GM21526 (cell line): ENCODE measurements at regions not wholly inside any gene's neighbourhood (a gene's known extent, or its start where the extent isn't known, plus 50 kb on each side); places are given as distances from the start of the nearest gene placed in this dataset.
"Not testable (repeated sequence)": the region's sequence is repeated elsewhere in the genome, so short reads cannot be mapped to it uniquely, and the experiment has no call there.

Experiments
- ATAC-seq: cut with Tn5 transposase; IDR thresholded peaks from one replicate; pipeline ENCODE4 v1.9.1; 2021; ENCODE audit warnings: moderate library complexity; ENCODE audit not compliant: unreplicated experiment, low FRiP score

DNA sequence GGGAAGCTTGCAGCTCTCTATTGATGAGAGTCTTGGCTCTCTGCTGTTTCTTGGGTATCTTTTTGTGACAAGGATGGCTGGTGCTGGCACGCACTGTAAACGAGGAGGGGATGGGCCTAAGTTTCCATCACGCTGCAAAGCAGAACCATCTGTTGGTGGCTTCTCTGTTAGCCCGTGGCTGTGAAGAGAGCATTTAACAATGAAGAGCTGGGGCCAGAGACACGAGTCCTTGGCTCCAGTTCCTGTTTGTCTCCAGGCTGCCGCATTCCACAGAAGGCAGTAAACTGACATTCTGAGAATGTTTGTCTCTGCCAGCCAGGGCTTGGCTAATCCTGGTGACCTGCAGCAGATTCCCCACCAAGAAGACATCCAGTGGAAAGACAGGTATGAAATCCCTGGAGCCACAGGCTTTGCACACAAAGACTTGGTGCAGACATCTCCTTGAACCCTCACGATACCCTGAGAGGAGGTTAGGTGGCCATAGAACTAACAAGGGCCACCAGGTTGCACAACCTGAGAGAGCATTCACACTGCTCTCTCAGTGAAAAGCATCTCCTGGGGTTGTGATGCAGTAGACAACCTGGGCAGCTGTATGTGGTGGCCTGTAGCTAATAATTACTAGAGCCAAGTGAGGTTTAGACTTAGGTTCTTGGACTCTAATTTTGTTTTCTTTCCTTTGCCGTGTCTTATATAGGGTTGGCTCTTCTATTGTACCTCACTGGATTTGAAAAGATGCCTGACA lies 130.9 kb downstream of the ASB7 start:
- no peak for ATAC-seq

GRCh38 chr15:100733843-100734185 lies 131.4 kb downstream of the ASB7 start:
- ATAC-seq: not testable (repeated sequence)

DNA sequence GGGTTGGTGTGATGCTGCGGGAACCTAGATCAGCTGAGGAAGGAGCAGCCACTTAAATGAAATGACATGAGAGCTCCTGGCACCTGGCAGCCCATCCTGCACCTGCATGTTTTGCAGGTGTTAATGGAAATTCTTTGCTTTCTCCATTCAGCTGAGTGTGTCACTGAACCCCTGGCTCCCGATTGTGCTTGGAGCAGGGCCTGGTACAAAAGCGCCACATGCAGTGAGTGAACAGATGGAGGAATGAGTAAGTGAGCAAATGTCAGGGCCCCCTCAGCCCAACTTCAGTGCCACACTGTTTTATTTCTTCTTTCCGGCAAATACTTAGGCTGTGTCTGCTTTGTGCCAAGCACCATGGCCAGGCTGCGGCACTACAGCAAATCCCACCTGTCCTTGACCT lies 132.2 kb downstream of the ASB7 start:
- ATAC-seq: no peak

DNA sequence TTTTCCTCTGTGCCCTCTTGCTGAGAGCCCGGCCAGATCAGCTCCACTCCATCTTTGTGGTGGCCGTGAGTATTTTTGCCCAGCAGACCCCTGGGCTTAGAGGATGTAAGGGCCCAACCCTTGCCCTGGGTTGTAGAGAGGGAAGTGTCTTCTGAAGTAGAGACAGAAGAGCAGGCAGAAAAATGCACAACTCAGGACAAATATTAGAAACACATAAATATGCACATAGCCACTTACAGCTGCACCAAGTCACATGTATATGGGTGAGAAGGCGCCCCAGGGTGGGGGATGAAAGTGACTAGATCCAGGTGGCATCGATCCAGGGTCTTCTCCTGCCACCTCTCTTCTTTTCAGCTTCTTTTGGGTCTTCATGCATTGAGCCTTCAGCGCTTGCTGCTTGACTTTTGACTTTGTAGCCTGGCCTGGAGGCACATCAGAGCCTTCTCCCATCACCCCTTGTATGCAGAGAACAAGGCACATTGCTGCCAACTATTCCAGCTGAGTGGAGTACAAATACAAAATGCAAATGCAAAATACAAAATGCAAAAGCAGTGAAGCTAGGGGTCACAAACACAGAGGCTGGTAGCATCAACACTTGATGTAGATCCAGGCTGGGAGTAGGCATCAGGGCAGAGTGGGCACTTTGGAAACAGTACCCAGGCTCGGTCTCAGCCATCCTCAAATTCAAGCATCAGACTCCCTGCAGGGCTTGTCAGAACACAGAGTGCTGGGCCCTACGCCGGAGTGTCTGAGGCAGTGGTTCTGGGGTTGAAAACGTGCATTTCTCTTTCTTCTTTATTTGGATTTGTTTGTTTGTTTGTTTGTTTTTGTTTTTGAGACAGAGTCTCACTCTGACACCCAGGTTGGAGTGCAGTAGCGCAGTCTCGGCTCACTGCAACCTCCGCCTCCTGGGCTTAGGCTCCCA lies 133.0 kb downstream of the ASB7 start:
- no peak for ATAC-seq

GRCh38 chr15:100737214-100737613 lies 134.8 kb downstream of the ASB7 start:
- no peak for ATAC-seq

DNA sequence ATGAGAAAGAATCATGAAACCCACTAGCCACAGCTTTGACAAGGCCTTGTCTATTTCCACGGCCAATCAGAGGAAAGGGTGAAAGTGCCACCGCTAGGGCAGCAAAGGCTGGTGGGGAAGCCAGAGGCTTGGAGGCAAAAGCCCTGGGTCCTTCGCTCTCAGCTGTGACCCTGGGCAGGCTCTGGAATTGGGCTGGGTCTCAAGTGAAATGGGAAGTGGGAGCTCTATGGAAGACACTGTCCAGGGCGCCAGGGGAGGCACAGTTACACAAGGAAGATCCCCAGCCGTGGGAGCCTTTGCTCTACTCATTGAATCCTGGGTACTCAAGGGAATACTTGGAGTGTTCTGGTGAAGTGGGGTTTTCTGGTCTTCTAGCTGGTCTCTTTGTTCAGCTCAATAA lies 136.2 kb downstream of the ASB7 start:
- no peak for ATAC-seq

DNA sequence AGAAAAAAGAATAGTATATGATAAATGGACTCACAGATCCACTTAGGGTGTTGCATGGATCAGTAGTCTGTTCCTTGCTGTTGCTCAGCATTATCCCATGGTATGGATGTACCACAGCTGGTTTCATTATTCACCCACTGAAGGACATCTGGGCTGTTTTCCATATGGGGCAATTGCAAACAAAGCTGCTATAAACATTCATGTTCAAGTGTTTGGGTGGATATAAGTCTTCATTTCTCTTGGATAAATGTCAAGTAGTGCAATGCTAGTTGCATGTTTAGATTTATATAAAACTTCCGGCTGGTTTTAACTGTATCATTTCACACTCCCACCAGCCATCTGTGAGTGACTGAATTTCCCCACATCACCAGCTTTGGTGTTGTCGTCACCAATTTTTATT lies 137.7 kb downstream of the ASB7 start:
- ATAC-seq: no peak

GRCh38 chr15:100751585-100751984 lies 128.0 kb upstream of the ALDH1A3 start:
- ATAC-seq: no peak

DNA sequence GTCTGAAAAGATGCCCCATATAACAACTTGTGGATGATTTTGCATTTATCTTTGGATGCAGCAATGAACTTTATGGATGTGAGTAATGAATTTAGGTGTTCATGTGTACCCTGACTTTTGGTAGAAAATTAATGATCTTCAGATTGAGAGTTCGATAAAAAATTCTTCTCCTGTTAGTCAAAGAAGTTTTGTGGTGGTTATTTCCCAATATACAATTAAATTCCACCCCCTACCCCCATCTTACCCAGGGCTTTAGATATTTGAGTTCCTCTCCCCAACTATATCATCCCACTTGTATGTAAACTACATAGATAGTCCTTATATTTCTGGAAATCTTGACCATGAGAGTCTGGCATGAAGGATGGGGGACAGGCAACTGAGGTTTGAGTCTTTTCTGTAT lies 126.1 kb upstream of the ALDH1A3 start:
- no peak for ATAC-seq

- no peak for ATAC-seq
Measured at GRCh38 chr15:100757661-100758060, 122.0 kb upstream of the ALDH1A3 start.

- ATAC-seq: no peak
Measured at GRCh38 chr15:100758555-100758954, 121.1 kb upstream of the ALDH1A3 start.

DNA sequence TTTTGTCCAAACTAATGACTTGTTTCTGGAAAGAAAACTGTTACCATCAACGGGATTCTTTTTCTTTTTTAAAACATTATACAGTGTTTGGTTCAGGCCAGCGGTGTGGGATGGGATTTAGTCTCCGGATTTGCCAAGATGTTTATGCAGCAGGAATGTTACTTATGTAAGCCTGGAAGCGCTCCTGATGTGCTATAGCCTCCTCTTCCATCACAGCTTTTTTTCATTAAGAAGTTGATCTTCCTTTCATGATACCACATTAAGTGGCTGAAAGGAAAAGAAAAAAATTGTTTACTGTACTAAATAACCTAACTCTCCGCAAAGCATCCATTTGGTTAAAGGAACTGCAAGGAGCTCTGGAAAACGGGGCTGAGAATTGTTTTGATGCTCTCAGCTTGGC lies 120.5 kb upstream of the ALDH1A3 start:
- ATAC-seq: no peak

DNA sequence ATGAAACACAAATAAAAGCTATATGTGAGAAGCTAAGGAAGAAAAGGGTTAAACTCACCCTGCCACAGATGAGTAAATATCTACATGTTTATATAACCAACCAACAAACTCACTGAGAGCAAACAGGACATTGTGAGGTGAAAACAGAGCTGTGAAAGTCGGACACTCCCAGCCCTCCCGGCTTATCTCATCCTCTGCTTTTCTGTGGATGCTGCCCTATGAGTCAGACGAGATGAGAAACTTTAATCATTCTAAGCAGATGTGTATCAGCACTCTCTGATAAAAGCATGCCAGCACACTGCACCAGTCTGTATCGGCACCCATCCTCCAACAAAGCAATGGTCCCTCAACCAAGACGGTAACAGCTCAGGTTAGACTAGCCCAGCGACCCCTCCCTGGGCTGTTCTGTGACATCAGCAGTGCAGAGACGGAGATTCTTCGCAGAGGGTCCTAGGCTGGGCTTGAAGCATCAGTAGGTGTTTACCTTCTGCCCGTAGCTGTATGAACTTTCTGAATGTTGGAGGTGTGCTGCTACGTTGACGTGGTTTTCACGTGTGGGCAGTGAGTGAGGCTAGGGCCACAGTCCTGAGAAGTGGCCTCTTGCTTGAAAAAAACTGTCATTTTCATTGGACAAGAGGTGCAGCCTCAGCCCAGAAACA lies 119.8 kb upstream of the ALDH1A3 start:
- no peak for ATAC-seq

- ATAC-seq: no peak
Measured at GRCh38 chr15:100760357-100760903, 119.2 kb upstream of the ALDH1A3 start.

DNA sequence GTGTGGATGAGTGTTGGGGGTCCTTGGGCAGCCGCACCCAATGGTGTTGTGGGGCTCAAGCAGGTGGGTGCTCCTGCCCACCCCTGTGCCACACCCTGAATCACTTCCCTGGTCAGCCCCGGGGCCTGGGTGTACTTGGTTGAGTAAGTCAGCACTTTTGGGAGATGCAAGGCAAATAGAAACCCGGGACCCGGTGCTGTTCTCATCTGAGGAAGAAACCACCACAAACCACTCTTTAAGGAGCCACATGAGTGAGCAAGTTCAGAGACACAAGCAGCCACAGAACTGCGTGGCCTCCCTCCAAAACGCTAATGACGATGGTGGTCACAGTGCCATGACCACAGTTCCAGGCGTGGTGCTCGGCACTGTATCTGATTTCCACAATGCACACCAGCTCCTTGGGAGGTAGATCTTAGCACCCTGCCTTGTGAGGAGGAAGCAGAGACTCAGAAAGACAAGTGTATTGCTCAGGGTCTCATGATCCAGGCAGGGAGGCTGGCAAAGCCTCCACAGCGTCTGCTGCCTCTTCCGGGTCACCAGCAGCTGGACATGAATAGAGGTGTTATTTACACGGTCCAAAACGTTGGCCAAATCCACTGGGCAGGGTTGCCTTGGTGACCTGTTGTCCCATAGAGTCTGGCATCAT lies 118.2 kb upstream of the ALDH1A3 start:
- ATAC-seq: no peak

DNA sequence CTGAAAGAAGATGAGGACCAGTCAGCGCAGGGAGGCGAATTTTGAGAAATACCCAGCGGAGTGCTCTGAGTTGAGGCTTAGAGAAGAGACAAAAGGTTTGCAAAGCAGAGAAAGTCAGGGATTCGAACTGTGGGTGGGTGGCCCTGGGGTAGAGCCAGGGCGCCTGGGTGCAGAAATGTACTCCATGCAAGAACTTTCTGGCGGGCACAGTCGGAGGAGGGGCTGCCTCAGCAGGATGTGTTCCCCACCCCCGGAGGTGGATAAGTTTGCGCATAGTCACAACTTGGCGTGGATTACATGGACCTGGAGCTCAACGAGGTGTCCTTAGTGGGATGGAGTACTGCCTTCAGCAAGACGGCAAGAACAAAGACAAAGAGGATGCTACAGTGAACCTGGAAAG lies 117.3 kb upstream of the ALDH1A3 start:
- no peak for ATAC-seq

- ATAC-seq: no peak
Measured at GRCh38 chr15:100762913-100763834, 116.5 kb upstream of the ALDH1A3 start.

DNA sequence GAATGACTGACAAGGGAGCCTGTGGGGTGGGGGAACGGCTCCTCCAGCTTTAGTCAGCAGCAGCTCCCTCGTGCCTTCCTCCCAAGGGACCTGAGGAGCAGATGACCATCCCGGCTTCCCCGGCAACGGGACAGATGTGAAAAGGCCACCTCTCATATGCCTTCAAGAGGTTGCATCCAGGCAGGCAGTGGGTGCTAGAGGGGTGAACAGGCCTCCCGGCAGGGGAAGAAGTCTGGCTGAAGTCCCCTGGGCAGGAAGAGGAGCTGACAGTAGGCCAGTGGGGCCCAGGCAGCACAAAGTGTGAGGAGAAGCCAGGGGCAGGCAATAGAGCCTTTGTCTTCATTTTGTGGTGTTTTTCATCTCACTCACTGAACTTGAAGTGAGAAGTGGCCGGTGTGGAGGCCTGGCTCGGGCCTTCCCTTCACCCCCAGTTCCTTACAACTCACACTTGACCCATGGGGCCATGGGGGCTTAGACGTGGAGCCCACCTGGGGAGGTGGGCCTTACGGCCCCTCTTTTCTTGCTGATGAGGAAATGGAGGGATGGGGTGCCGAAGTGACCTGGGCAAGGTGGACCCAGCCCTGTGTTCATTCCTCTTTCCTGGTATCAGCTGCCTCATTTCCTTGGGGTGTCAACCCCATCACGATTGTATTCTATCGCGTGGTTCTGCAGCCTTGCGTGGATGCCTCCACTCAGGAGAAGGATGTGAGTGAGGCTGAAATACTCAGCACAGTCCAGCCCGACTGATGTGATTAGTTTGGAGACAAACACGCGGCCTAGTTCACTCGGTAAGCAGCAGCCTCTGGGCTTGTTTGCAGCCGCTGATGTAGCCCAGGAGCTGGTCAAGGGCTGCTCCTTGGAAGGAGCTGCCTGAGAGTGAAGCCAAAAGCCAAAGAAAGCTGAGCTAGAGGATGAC lies 115.5 kb upstream of the ALDH1A3 start:
- no peak for ATAC-seq
